ENCODE measurements at regions not wholly inside any gene's neighbourhood (a gene's known extent, or its start where the extent isn't known, plus 50 kb on each side); places are given as distances from the start of the nearest gene placed in this dataset.
"Not testable (repeated sequence)": the region's sequence is repeated elsewhere in the genome, so short reads cannot be mapped to it uniquely, and the experiment has no call there.

DNA sequence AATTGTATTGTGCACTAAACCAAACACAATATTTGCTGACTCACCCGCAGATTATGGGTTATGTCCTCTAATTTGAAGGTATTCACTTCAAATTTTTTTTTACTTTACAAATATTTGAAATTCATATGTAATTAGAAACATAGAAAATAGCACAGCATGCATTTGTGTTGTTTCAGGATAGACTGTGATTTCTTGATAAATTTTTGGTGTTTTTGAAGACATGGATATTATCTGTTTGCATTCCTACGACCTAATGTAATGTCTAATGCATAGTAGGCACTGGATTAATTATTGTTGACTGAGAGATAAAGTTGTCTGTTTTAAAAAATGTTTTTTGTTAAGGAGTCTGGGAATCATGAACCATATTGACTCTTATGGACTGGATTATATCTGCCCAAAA is 850.2 kb downstream of the BRINP3 start:
- H3K4me3 Mint-ChIP-seq = no peak overlapping the region
- no peak overlapping the region for H3K27ac Mint-ChIP-seq
- H3K27me3 Mint-ChIP-seq = no peaks in the 10 kb centered on the region

DNA sequence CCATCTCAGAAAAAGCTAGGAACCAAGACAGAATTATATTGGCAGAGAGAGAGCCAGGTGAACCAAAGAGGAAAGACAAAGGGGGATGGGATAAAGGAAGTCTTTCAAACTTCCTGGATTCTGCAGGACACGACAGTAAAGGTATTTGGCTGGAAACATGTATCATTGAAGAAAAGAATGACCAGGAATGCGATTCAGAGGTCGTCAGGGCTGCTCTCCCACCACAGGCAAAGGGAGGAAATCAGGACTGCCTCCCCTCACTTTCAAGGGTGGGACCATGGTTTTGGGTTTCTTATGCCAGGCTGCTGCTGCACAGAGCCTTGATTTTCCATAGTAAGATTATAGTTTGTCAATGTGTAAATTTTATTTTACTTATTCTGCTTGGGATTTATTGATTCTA is 848.8 kb downstream of the BRINP3 start:
- ATAC-seq = no peak
- CTCF ChIA-PET = no interaction called here

More for the DNA sequence above, 850.2 kb downstream of the BRINP3 start:
- CTCF ChIA-PET = no interaction called here
- DNase-seq (no peak), ATAC-seq (no peak)
- Mint-ChIP-seq H3K4me1 (no peaks in the 10 kb centered on the region), H3K9me3 (ENCODE audit: low read depth) (peaks cover 5% of the 10 kb centered on the region), H3K36me3 (no peaks in the 10 kb centered on the region)

DNA sequence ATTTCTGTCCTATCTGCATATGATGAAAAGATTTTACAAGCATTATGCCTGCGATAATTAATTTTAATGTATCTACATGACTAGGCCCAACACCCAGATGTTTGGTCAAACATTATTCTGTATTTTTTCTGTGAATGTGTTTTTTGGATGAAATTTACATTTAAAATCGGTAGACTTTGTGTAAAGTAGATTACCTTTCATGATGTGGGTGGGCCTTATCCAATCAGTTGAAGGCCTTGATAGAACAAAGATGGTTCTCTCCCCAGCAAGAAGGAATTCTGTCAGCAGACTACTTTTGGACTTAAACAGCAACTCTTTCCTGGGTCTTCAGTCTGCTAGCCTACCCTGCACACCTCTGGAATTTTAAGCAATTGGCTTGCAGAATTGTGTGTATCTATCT is 844.0 kb downstream of the BRINP3 start:
- Mint-ChIP-seq H3K27ac (no peak overlapping the region), H3K27me3 (no peaks in the 10 kb centered on the region), H3K9me3 (ENCODE audit: low read depth) (peaks cover 6% of the 10 kb centered on the region), H3K36me3 (no peaks in the 10 kb centered on the region), H3K4me1 (no peaks in the 10 kb centered on the region), H3K4me3 (no peak overlapping the region)
- CTCF ChIA-PET = no interaction called here
- no peak for ATAC-seq
- no peak for DNase-seq

More for the DNA sequence above, 848.8 kb downstream of the BRINP3 start:
- Mint-ChIP-seq H3K9me3 (ENCODE audit: low read depth) (peaks cover 5% of the 10 kb centered on the region), H3K27ac (no peak overlapping the region), H3K27me3 (no peaks in the 10 kb centered on the region), H3K36me3 (no peaks in the 10 kb centered on the region), H3K4me3 (no peak overlapping the region), H3K4me1 (no peaks in the 10 kb centered on the region)
- no peak for DNase-seq

DNA sequence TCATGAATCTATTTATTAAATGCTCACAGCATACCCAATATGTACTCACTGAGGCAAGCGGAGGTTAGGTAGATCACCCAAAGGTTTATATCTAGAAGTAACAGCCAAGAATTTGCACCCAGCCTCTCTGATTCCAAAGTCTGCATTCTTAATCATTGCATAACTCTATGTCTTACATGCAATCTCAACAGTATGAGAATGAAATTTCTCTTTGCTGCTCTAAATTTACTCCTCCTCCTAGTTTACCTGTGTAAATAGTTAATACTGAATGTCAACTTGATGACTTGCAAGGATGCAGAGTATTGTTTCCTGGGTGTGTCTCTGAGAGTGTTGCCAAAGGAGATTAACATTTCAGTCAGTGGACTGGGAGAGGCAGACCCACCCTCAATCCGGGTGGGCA is 840.6 kb downstream of the BRINP3 start:
- no peaks in the 10 kb centered on the region for H3K4me1 Mint-ChIP-seq

DNA sequence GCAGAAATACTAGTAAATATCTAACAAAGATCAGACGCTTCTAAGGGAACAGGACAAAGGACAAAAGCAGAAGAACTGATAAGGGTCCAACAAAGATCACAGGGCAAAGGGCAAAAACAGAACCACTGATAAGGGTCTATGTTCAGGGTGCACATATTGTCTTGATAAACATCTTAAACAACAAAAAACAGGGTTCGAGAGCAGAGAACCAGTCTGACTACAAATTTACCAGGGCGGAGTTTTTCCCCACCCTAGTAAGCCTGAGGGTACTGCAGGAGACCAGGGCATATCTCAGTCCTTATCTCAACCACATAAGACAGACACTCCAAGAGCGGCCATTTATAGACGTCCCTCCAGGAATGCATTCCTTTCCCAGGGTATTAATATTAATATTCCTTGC is 833.5 kb downstream of the BRINP3 start:
- DNase-seq; H3K4me3 Mint-ChIP-seq; CTCF ChIA-PET; H3K27me3 Mint-ChIP-seq; H3K4me1 Mint-ChIP-seq; H3K27ac Mint-ChIP-seq; H3K9me3 Mint-ChIP-seq (ENCODE audit: low read depth); ATAC-seq; H3K36me3 Mint-ChIP-seq: not testable (repeated sequence)

More for the DNA sequence above, 840.6 kb downstream of the BRINP3 start:
- Mint-ChIP-seq H3K9me3 (ENCODE audit: low read depth) (peaks cover 8% of the 10 kb centered on the region), H3K4me3 (no peak overlapping the region), H3K27ac (no peak overlapping the region), H3K36me3 (no peaks in the 10 kb centered on the region), H3K27me3 (no peaks in the 10 kb centered on the region)
- DNase-seq = no peak
- CTCF ChIA-PET = no interaction called here
- ATAC-seq = no peak

DNA sequence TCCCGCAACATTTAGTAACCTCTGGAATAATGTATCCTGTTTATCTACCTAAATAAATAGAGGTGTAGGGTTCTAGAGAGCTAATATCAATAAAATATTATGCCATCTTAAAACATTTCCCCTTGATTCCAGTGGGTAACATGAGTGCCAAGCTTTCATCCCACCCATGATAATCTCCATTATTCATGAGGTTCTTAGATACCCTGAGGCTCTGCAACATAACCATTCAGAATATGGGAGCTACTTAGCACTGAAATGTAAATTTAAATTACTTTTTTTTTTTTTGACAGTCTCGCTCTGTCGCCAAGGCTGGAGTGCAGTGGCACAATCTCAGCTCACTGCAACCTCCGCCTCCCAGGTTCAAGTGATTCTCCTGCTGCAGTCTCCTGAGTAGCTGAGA is 832.7 kb downstream of the BRINP3 start:
- Mint-ChIP-seq H3K4me3 (no peak overlapping the region), H3K4me1 (no peaks in the 10 kb centered on the region), H3K9me3 (ENCODE audit: low read depth) (peaks cover 6% of the 10 kb centered on the region), H3K36me3 (no peaks in the 10 kb centered on the region), H3K27me3 (no peaks in the 10 kb centered on the region), H3K27ac (no peak overlapping the region)
- DNase-seq (no peak), ATAC-seq (no peak)
- CTCF ChIA-PET = no interaction called here

DNA sequence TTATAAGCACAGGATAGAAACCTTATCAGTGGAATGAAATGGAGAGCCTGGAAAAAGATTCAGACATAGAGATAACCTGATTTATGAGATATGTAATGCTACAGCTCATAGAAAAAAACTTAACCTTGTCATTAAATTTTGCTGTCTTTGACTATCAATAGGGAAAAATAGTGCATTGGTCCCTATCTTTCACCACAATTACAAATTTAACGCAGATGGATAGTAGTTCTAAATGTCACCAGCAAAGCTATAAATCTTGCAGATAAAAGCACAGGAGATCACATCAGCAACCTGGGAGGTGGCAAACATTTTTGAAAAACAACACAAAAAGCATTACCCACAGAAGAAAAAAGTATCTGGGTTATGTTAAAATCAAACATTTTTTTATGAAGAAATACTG is 831.6 kb downstream of the BRINP3 start:
- ATAC-seq = no peak
- CTCF ChIA-PET = no interaction called here
- Mint-ChIP-seq H3K4me3 (no peak overlapping the region), H3K9me3 (ENCODE audit: low read depth) (peaks cover 8% of the 10 kb centered on the region), H3K27me3 (no peaks in the 10 kb centered on the region), H3K27ac (no peak overlapping the region), H3K4me1 (no peaks in the 10 kb centered on the region), H3K36me3 (no peaks in the 10 kb centered on the region)
- no peak for DNase-seq

DNA sequence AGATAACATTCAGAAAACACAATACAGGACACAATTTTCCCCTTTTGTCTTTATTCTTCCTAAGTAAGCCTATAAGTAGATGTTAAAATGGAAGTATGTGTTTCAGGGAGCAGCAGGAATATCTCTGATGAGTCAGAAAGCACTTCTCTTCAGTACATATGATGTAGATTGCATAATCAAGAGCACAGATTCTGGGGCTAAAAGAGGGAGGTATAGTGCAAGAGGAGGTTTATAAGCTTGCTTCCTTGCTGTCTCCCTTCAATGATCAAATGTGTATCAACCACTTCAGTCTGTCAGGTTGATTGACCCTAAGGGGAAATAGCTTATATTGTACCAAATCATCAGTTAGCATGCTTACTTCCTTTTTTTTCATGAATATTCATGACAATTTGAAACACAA is 822.8 kb downstream of the BRINP3 start:
- Mint-ChIP-seq H3K4me3 (no peak overlapping the region), H3K27me3 (no peaks in the 10 kb centered on the region), H3K36me3 (no peaks in the 10 kb centered on the region), H3K4me1 (no peaks in the 10 kb centered on the region), H3K27ac (no peak overlapping the region), H3K9me3 (ENCODE audit: low read depth) (peaks cover 10% of the 10 kb centered on the region)
- CTCF ChIA-PET = no interaction called here
- ATAC-seq (no peak), DNase-seq (no peak)

DNA sequence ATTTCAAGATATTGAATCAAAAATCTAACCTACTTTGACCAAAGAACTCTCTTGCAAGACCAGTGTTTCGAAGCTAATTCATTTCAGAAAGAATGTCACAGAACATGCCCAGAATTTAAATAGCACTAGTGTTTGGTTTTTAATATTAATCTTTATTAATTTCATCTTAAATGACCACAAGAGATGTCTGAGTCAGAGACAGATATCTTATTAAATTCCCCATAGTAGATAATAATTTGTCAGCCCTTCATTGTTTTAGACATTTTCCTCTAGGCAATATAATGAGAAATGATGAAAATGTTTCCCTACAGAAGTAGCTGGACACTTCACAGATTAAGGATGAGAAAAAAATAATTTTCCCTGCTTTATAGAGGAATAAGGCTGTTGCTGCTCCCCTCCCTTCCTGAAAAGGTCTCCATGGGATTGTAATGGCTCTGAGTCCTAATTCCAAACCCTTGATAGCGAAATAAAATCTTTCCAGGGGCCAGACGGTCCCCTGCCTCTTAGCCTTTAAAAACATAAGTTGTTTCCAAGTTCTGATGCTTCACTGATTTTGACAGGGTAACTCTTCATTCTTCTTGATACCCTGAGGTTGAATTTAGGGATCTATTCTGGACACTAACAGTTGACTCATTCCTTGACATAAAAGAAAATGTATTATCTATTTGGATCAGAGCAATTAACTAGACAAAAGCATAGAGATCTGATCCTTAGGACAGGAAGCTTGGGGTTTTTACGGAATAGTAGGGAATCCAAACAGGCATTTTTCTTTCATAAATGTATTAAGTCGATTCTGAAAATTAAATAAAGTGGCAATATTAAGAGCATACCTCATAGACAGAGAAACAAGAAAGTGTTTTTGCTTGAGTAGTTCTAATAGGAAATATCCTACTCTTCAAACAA is 820.8 kb downstream of the BRINP3 start:
- H3K9me3 Mint-ChIP-seq (ENCODE audit: low read depth) = peaks cover 8% of the 10 kb centered on the region
- no peak overlapping the region for H3K4me3 Mint-ChIP-seq
- CTCF ChIA-PET = no interaction called here
- DNase-seq = no peak
- H3K27me3 Mint-ChIP-seq = no peaks in the 10 kb centered on the region
- H3K4me1 Mint-ChIP-seq = no peaks in the 10 kb centered on the region
- ATAC-seq = no peak
- H3K27ac Mint-ChIP-seq = no peak overlapping the region
- no peaks in the 10 kb centered on the region for H3K36me3 Mint-ChIP-seq

DNA sequence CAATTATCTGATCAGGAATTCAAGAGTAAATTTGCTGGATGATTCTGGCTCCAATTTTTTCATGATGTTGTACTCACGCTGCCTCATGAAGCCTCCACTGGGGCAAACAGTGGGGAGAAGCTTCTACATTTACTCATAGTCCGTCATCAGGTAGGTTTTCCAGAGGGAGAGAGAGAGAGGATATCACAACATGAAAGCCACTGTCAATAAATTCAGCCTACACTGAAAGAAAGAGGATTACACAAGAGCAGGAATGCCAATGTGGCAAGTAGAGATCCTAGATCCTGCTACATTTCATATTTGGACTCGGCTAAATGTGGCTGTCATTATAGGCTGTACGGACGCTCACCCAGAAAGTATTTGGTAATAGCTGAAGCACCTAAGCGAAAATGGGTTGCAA is 819.9 kb downstream of the BRINP3 start:
- H3K4me3 Mint-ChIP-seq = no peak overlapping the region
- no peak overlapping the region for H3K27ac Mint-ChIP-seq
- no peaks in the 10 kb centered on the region for H3K4me1 Mint-ChIP-seq
- peaks cover 10% of the 10 kb centered on the region for H3K9me3 Mint-ChIP-seq (ENCODE audit: low read depth)
- ATAC-seq = no peak
- DNase-seq = no peak
- no peaks in the 10 kb centered on the region for H3K27me3 Mint-ChIP-seq
- H3K36me3 Mint-ChIP-seq = no peaks in the 10 kb centered on the region
- CTCF ChIA-PET = no interaction called here

DNA sequence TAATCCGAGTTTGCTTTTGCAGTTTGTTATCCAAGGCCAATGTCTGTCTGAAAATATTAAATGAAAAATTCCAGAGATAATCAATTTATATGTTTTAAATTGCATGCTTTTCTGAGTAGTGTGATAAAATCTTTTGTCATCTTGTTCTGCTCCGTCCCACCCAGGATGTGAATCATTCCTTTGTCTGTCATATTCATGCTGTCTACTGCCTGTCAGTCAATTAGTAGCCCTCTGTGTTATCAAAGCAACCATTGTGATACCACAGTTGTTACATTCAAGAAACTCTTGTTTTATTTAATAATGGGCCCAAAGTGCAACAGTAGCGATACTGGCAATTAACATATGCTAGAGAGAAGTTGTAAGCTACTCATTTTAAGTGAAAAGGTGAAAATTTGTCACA is 819.3 kb downstream of the BRINP3 start:
- peaks cover 9% of the 10 kb centered on the region for H3K9me3 Mint-ChIP-seq (ENCODE audit: low read depth)
- DNase-seq = no peak

DNA sequence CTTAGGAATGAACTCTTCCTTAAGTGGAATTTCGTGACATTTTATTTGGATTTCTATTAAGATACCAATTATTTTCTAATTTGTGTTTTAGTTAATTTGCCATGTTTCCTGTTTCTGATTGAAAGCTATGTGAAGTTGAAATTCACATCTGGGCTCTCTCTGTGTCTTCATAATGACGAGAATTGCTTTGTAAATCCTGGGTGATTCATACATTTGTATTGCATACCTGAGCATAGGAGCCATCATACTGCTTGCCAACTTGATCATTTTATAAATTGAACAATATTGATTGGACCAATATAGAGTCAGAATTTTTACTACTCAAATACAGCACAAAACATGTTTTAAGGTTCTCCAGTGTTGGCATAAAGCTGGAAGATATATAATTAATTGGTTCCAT is 817.9 kb downstream of the BRINP3 start:
- CTCF ChIA-PET = no interaction called here

More for the DNA sequence above, 819.3 kb downstream of the BRINP3 start:
- Mint-ChIP-seq H3K4me1 (no peaks in the 10 kb centered on the region), H3K27me3 (no peaks in the 10 kb centered on the region), H3K36me3 (no peaks in the 10 kb centered on the region), H3K4me3 (no peak overlapping the region), H3K27ac (no peak overlapping the region)
- no peak for ATAC-seq
- CTCF ChIA-PET = no interaction called here

DNA sequence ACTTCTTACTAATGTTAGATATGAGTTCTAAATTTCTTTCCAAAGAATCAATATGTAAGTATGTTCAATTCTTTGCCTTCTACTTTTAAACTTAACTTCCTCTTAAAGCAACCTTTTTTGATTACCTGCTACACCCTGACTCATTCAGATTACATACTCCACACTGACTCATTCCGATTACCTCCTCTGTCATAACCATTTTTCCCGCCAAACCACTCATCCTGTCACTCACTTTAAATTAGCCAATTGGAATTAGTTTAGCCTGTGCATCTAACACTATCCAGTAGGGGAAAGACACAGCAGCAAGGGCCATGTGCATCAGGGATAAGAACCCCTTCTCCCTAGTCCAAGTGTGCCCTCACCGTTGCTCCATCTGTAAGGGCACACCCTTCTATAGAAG is 815.5 kb downstream of the BRINP3 start:
- Mint-ChIP-seq H3K27me3 (no peaks in the 10 kb centered on the region), H3K4me3 (no peak overlapping the region), H3K36me3 (no peaks in the 10 kb centered on the region), H3K27ac (no peak overlapping the region), H3K4me1 (no peaks in the 10 kb centered on the region), H3K9me3 (ENCODE audit: low read depth) (peaks cover 9% of the 10 kb centered on the region)
- ATAC-seq (no peak), DNase-seq (no peak)
- CTCF ChIA-PET = no interaction called here

More for the DNA sequence above, 817.9 kb downstream of the BRINP3 start:
- Mint-ChIP-seq H3K4me3 (no peak overlapping the region), H3K4me1 (no peaks in the 10 kb centered on the region), H3K9me3 (ENCODE audit: low read depth) (peaks cover 2% of the 10 kb centered on the region), H3K36me3 (no peaks in the 10 kb centered on the region), H3K27ac (no peak overlapping the region), H3K27me3 (no peaks in the 10 kb centered on the region)
- ATAC-seq (no peak), DNase-seq (no peak)

DNA sequence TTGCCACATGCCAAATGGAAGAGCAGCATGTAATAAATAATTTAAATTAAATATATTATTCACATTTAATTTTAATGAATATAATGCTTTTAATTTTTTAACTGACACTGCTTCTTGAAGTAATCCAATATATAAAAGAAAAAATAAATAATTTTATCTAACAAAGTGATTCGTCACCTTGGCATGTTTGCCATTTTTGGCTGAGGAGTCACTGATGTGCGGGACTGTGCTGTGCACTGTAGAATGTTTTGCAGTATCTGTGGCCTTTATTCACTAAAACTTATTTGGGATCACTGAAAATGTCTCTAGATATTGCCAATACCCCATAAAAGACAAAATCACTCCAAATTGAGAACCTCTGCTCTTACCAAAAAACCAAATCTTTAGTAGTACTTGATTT is 807.8 kb downstream of the BRINP3 start:
- no peaks in the 10 kb centered on the region for H3K36me3 Mint-ChIP-seq
- no peaks in the 10 kb centered on the region for H3K27me3 Mint-ChIP-seq
- ATAC-seq (no peak), DNase-seq (no peak)
- H3K4me3 Mint-ChIP-seq = no peak overlapping the region
- H3K27ac Mint-ChIP-seq = no peak overlapping the region
- peaks cover 18% of the 10 kb centered on the region for H3K9me3 Mint-ChIP-seq (ENCODE audit: low read depth)
- CTCF ChIA-PET = no interaction called here
- H3K4me1 Mint-ChIP-seq = no peaks in the 10 kb centered on the region

All from activated CD8-positive, alpha-beta memory T cell treated with anti-CD3 and anti-CD28 coated beads, Interleukin-2, amount 10 ng/mL, durations not matched to agents 7 days and 5 days (primary cell).